22Rv1 (cell line): ENCODE measurements at regions not wholly inside any gene's neighbourhood (a gene's known extent, or its start where the extent isn't known, plus 50 kb on each side); places are given as distances from the start of the nearest gene placed in this dataset.

Experiments
- ZFX ChIP-seq: fragments of 450-650 bp; IDR thresholded peaks from 2 replicates; pipeline ENCODE4 v1.6.1; 2017; ENCODE audit warnings: antibody characterized with exemption, borderline replicate concordance
- TF ChIP-seq, protein P1 (sequence below): fragments of 450-650 bp; IDR thresholded peaks from 2 replicates; pipeline ENCODE4 v1.5.1; 2017; ENCODE audit warnings: mild to moderate bottlenecking

DNA sequence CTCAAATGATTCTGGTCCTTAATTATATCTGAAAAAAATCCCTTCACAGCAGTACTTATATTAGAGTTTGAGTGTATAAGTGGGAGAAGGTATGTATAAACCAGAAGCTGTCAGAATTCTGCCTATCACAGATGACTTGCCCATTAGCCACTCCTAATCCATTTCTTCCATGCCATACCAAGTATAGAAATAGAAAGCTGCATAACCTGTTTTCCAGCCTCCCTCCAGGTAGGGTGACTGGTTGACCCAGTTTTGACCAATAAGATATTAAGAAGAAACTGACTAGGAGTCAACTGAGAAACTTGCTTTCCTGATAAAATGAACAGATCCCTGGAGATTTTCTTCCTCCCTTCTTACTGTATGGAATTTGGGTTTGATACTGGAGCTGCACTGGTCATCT lies 112.2 kb upstream of the GRIK2 start:
- TF ChIP-seq, protein P1, sequence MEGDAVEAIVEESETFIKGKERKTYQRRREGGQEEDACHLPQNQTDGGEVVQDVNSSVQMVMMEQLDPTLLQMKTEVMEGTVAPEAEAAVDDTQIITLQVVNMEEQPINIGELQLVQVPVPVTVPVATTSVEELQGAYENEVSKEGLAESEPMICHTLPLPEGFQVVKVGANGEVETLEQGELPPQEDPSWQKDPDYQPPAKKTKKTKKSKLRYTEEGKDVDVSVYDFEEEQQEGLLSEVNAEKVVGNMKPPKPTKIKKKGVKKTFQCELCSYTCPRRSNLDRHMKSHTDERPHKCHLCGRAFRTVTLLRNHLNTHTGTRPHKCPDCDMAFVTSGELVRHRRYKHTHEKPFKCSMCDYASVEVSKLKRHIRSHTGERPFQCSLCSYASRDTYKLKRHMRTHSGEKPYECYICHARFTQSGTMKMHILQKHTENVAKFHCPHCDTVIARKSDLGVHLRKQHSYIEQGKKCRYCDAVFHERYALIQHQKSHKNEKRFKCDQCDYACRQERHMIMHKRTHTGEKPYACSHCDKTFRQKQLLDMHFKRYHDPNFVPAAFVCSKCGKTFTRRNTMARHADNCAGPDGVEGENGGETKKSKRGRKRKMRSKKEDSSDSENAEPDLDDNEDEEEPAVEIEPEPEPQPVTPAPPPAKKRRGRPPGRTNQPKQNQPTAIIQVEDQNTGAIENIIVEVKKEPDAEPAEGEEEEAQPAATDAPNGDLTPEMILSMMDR: no peak
- TF ChIP-seq ZFX: no peak
